OCI-LY1 (cell line): ENCODE measurements at regions not wholly inside any gene's neighbourhood (a gene's known extent, or its start where the extent isn't known, plus 50 kb on each side); places are given as distances from the start of the nearest gene placed in this dataset.

Source experiments
- CTCF ChIP-seq: fragments of 200-600 bp; sonication (generic), shearing (Covaris generic); IDR thresholded peaks from 2 replicates; pipeline ENCODE4 v1.5.1; 2017; ENCODE audit warnings: mild to moderate bottlenecking, antibody characterized with exemption, low read length, moderate library complexity, mixed read lengths
- EZH2 ChIP-seq: fragments of 200-600 bp; sonication (generic), shearing (Covaris generic); IDR thresholded peaks from 2 replicates; pipeline ENCODE4 v1.8.0; 2017; ENCODE audit warnings: borderline replicate concordance, mixed run types, mild to moderate bottlenecking, antibody characterized with exemption, low read length, moderate library complexity, mixed read lengths

- TF ChIP-seq CTCF (no peak), EZH2 (no peak)
Measured at GRCh38 chr16:59330019-59330670, 596.0 kb upstream of the GOT2 start.
